ENCODE measurements at regions not wholly inside any gene's neighbourhood (a gene's known extent, or its start where the extent isn't known, plus 50 kb on each side); places are given as distances from the start of the nearest gene placed in this dataset.

GRCh38 chr1:81618376-81618775 is 182.4 kb upstream of the ADGRL2 start:
- Histone ChIP-seq H3K27ac (no peak overlapping the region), H3K4me3 (no peak overlapping the region), H3K4me1 (no peaks in the 10 kb centered on the region), H3K9me3 (replicated peaks) (no peaks in the 10 kb centered on the region), H3K36me3 (no peaks in the 10 kb centered on the region), H3K27me3 (no peaks in the 10 kb centered on the region)
- no peak for DNase-seq

DNA sequence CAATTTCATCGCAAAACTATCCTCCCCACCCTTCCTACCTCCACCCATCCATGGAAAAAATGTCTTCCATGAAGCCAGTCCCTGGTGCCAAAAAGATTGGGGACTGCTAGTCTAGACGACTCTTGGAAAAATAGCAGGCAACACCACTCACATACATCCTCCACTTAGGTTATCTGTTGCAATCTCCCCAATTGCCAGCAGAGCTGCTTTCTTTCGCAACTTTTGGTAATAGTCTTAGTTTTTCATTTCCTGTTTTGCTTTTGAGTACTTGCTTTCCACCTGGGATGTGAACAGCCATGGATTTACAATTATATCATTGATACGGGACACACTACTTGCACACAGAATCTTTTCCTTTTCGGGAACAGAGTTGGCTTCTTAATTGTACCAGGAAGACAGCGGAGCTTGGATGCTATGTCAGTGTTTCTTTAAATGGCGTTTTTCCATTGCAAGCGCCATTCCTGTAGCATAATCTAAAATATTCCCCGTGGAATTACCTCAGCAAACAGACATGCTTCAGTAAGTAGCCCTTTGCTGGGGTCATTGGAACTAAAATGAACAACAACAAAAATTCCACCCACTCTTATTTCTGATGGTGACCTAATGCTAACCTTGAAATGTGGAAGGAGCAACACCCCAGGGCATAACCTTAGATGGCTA is 183.3 kb upstream of the ADGRL2 start:
- no peak overlapping the region for H3K4me3 ChIP-seq
- no peaks in the 10 kb centered on the region for H3K27me3 ChIP-seq
- no peaks in the 10 kb centered on the region for H3K4me1 ChIP-seq
- no peak for DNase-seq
- no peaks in the 10 kb centered on the region for H3K36me3 ChIP-seq
- H3K9me3 ChIP-seq (replicated peaks), result no peaks in the 10 kb centered on the region
- H3K27ac ChIP-seq, result no peak overlapping the region

DNA sequence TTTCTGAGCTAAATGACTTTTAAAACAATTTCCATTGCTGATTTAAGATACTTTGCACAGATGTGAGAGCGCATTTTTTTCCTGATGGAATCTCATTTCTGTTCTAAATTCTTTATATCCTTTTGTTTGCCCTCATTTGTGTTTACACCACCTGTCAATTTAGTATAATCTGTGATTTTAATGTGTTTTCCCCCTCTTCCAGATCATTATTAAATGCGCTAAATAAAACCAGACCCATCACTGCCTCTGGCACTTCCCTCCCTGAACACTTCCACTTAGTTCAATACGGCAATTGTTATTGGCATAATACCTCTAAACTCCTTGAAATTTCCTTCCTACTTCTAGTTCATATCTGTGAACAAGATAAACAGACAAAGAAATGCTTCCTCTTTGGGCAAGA is 186.9 kb upstream of the ADGRL2 start:
- no peak for DNase-seq
- Histone ChIP-seq H3K4me3 (no peak overlapping the region), H3K9me3 (replicated peaks) (no peaks in the 10 kb centered on the region), H3K36me3 (no peaks in the 10 kb centered on the region), H3K27me3 (no peaks in the 10 kb centered on the region), H3K4me1 (no peaks in the 10 kb centered on the region), H3K27ac (no peak overlapping the region)

- H3K4me3 ChIP-seq, result no peak overlapping the region
- H3K27me3 ChIP-seq, result no peaks in the 10 kb centered on the region
- no peak overlapping the region for H3K27ac ChIP-seq
- H3K4me1 ChIP-seq, result no peaks in the 10 kb centered on the region
- H3K9me3 ChIP-seq (replicated peaks), result 0 out of 2 replicates have a peak, but pooled peaks cover 2% of the 10 kb centered on the region
- no peaks in the 10 kb centered on the region for H3K36me3 ChIP-seq
- DNase-seq, result no peak
These were observed 192.8 kb upstream of the ADGRL2 start for GRCh38 chr1:81607924-81608323.

- Histone ChIP-seq H3K27me3 (no peaks in the 10 kb centered on the region), H3K9me3 (replicated peaks) (0 out of 2 replicates have a peak, but pooled peaks cover 2% of the 10 kb centered on the region), H3K4me1 (no peaks in the 10 kb centered on the region), H3K4me3 (no peak overlapping the region), H3K36me3 (no peaks in the 10 kb centered on the region), H3K27ac (no peak overlapping the region)
- DNase-seq, result no peak
These were observed 193.6 kb upstream of the ADGRL2 start for GRCh38 chr1:81607086-81607485.

GRCh38 chr1:81606656-81607055 is 194.1 kb upstream of the ADGRL2 start:
- no peak for DNase-seq

DNA sequence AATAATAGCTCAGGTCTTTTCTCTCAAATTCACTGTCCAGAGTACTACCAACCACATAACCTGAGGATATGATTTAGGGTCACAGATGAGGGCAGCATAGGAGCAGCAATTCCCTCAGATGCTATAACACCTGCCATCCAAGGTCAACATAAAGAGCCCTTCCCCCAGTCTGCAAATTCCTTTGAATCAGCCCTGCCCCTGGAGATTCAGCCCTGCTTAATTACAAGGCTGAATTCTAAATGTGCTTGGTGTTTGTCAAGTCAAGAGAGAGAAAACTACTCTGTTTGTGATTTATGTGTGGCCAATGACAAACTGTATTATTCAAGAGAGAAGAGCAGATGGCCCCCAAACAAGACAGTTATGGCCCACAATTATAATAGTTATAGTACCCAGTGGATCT is 195.7 kb upstream of the ADGRL2 start:
- DNase-seq, result no peak
- Histone ChIP-seq H3K27me3 (no peaks in the 10 kb centered on the region), H3K36me3 (no peaks in the 10 kb centered on the region), H3K4me3 (no peak overlapping the region), H3K27ac (no peak overlapping the region), H3K9me3 (replicated peaks) (0 out of 2 replicates have a peak, but pooled peaks cover 2% of the 10 kb centered on the region), H3K4me1 (no peaks in the 10 kb centered on the region)

More at GRCh38 chr1:81606656-81607055, 194.1 kb upstream of the ADGRL2 start:
- no peaks in the 10 kb centered on the region for H3K36me3 ChIP-seq
- no peaks in the 10 kb centered on the region for H3K27me3 ChIP-seq
- no peak overlapping the region for H3K4me3 ChIP-seq
- H3K4me1 ChIP-seq, result no peaks in the 10 kb centered on the region
- H3K27ac ChIP-seq, result no peak overlapping the region
- 0 out of 2 replicates have a peak, but pooled peaks cover 2% of the 10 kb centered on the region for H3K9me3 ChIP-seq (replicated peaks)

- Histone ChIP-seq H3K36me3 (no peaks in the 10 kb centered on the region), H3K27me3 (no peaks in the 10 kb centered on the region), H3K9me3 (replicated peaks) (0 out of 2 replicates have a peak, but pooled peaks cover 2% of the 10 kb centered on the region), H3K27ac (no peak overlapping the region), H3K4me1 (no peaks in the 10 kb centered on the region), H3K4me3 (no peak overlapping the region)
- no peak for DNase-seq
These were observed 199.7 kb upstream of the ADGRL2 start for GRCh38 chr1:81600878-81601622.

- no peaks in the 10 kb centered on the region for H3K4me1 ChIP-seq
- no peaks in the 10 kb centered on the region for H3K9me3 ChIP-seq (replicated peaks)
- no peak overlapping the region for H3K27ac ChIP-seq
- H3K36me3 ChIP-seq, result no peaks in the 10 kb centered on the region
- H3K27me3 ChIP-seq, result no peaks in the 10 kb centered on the region
- DNase-seq, result no peak
- no peak overlapping the region for H3K4me3 ChIP-seq
These were observed 200.4 kb upstream of the ADGRL2 start for GRCh38 chr1:81600363-81600762.

- Histone ChIP-seq H3K27me3 (no peaks in the 10 kb centered on the region), H3K4me1 (no peaks in the 10 kb centered on the region), H3K4me3 (no peak overlapping the region), H3K27ac (no peak overlapping the region), H3K9me3 (replicated peaks) (no peaks in the 10 kb centered on the region), H3K36me3 (no peaks in the 10 kb centered on the region)
- no peak for DNase-seq
These were observed 202.1 kb upstream of the ADGRL2 start for GRCh38 chr1:81598623-81599022.

- no peak overlapping the region for H3K27ac ChIP-seq
- no peak for DNase-seq
These were observed 202.9 kb upstream of the ADGRL2 start for GRCh38 chr1:81597720-81598426.

GRCh38 chr1:81596341-81596740 is 204.4 kb upstream of the ADGRL2 start:
- Histone ChIP-seq H3K4me1 (no peaks in the 10 kb centered on the region), H3K4me3 (no peak overlapping the region), H3K36me3 (no peaks in the 10 kb centered on the region), H3K9me3 (replicated peaks) (no peaks in the 10 kb centered on the region), H3K27ac (no peak overlapping the region), H3K27me3 (no peaks in the 10 kb centered on the region)
- DNase-seq, result no peak

More at GRCh38 chr1:81597720-81598426, 202.9 kb upstream of the ADGRL2 start:
- Histone ChIP-seq H3K4me3 (no peak overlapping the region), H3K27me3 (no peaks in the 10 kb centered on the region), H3K9me3 (replicated peaks) (no peaks in the 10 kb centered on the region), H3K36me3 (no peaks in the 10 kb centered on the region), H3K4me1 (no peaks in the 10 kb centered on the region)

- no peaks in the 10 kb centered on the region for H3K9me3 ChIP-seq (replicated peaks)
- no peak overlapping the region for H3K27ac ChIP-seq
- H3K27me3 ChIP-seq, result no peaks in the 10 kb centered on the region
- no peak overlapping the region for H3K4me3 ChIP-seq
- no peak for DNase-seq
- H3K36me3 ChIP-seq, result no peaks in the 10 kb centered on the region
- H3K4me1 ChIP-seq, result no peaks in the 10 kb centered on the region
These were observed 206.5 kb upstream of the ADGRL2 start for GRCh38 chr1:81594206-81594605.

DNA sequence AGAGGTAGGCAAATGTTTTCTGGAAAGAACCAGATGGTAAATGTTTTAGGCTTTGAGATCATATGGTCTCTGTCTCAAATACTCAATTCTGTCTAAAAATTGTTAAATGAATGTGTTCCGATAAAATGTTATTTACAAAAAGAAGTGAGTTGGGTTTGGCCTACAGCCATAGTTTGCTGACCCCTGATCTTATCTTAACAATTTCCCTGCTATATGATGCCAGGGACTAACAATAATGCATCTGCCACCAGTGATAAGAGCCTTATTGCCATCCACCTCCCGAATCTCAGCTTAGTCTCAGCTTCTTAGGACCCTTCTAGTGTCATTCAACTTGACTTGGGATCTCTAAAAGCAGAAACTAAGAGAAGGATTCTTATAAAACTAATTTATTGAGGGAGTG is 208.5 kb upstream of the ADGRL2 start:
- Histone ChIP-seq H3K27me3 (no peaks in the 10 kb centered on the region), H3K36me3 (no peaks in the 10 kb centered on the region), H3K4me3 (no peak overlapping the region), H3K27ac (no peak overlapping the region), H3K4me1 (no peaks in the 10 kb centered on the region), H3K9me3 (replicated peaks) (no peaks in the 10 kb centered on the region)
- no peak for DNase-seq

- Histone ChIP-seq H3K27ac (no peak overlapping the region), H3K4me3 (no peak overlapping the region), H3K9me3 (replicated peaks) (no peaks in the 10 kb centered on the region), H3K27me3 (no peaks in the 10 kb centered on the region), H3K36me3 (no peaks in the 10 kb centered on the region), H3K4me1 (no peaks in the 10 kb centered on the region)
- no peak for DNase-seq
These were observed 210.6 kb upstream of the ADGRL2 start for GRCh38 chr1:81590171-81590570.
